GM18868 (cell line): ENCODE measurements at regions not wholly inside any gene's neighbourhood (a gene's known extent, or its start where the extent isn't known, plus 50 kb on each side); places are given as distances from the start of the nearest gene placed in this dataset.

Experiments
- ATAC-seq: cut with Tn5 transposase; IDR thresholded peaks from one replicate; pipeline ENCODE4 v1.9.1; 2021; ENCODE audit warnings: mild to moderate bottlenecking, moderate library complexity; ENCODE audit not compliant: unreplicated experiment

GRCh38 chr2:107361751-107362381 lies 464.8 kb upstream of the RGPD4 start:
- no peak for ATAC-seq

- ATAC-seq = no peak
Observed at GRCh38 chr2:107362993-107363392, 463.7 kb upstream of the RGPD4 start.

- ATAC-seq = no peak
Observed at GRCh38 chr2:107363806-107364205, 462.9 kb upstream of the RGPD4 start.

GRCh38 chr2:107364361-107364950 lies 462.2 kb upstream of the RGPD4 start:
- ATAC-seq = no peak

DNA sequence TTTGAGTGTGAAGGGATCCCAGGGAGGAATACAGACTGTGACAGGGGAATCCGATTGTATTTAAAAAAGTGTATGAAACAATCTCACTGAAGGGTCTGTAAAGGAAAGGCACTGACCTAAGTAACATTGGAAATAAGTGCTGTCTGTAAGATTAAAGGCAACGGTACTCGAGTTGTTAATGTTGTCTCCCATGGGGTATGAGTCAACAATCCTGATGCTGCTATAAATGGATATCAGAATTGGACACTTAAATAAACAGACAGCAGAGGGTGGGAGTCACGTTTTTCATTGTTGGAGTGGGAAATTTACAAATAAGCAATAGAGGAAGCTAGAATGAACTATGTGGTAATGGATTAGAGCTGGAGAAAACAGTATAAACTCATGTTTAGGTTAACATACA lies 452.4 kb upstream of the RGPD4 start:
- ATAC-seq = no peak

- ATAC-seq = no peak
Observed at GRCh38 chr2:107376909-107377308, 449.8 kb upstream of the RGPD4 start.

DNA sequence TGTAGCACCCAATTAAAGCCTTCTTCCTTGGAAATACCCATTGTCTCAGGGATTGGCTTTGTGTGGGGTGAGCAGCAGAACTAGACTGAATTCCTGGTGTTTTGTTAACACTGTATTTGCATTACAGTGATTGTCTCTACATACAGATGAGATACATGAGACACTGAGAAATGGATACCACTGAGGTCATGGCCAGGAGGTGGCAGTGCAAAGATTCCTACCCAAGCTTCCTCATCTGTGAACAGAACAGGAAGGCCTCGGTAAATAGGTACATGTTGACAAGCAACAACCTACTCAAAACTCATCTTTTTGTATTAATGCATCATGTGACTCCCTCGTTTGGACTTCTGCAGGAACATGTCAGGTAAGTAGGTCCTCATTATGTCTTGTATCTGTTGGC lies 445.8 kb upstream of the RGPD4 start:
- no peak for ATAC-seq

GRCh38 chr2:107383691-107384090 lies 443.0 kb upstream of the RGPD4 start:
- no peak for ATAC-seq

DNA sequence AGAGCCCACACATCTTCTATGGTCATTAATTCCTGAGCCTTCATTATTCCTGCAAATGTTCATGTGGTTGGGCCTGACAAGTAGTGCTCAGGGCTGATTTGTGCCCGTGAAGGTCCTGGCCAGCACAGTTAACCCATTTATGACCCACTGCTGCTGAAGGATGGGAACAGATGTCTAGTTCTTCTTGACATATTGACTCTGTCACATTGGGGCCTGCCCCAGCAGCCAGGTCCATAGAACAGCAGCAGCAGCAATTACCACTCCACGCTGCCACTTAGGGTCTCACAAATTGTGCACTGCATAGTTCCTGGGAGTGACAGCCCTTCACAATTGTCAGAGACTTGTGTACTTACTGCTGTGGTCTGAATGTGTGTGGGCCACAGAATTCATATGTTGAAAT lies 442.3 kb upstream of the RGPD4 start:
- ATAC-seq = no peak

- no peak for ATAC-seq
Observed at GRCh38 chr2:107385921-107386320, 440.8 kb upstream of the RGPD4 start.

DNA sequence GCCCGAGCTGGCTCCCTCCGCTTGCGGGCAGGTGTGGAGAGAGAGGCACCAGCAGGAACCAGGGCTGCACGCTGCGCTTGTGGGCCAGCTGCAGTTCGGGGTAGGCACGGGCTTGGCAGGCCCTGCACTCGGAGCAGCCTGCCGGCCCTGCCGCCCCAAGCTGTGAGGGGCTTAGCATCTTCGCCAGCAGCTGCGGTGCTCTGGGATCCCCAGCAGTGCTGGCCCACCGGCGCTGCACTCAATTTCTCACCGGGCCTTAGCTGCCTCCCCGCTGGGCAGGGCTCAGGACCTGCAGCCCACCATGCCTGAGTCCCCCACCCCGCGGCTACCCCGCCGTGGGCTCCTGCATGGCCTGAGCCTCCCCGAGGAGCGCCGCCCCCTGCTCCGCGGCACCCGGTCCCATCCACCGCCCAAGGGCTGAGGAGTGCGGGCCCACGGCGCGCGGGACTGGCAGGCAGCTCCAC lies 434.4 kb upstream of the RGPD4 start:
- ATAC-seq = no peak

- ATAC-seq = no peak
Observed at GRCh38 chr2:107393516-107393915, 433.2 kb upstream of the RGPD4 start.

DNA sequence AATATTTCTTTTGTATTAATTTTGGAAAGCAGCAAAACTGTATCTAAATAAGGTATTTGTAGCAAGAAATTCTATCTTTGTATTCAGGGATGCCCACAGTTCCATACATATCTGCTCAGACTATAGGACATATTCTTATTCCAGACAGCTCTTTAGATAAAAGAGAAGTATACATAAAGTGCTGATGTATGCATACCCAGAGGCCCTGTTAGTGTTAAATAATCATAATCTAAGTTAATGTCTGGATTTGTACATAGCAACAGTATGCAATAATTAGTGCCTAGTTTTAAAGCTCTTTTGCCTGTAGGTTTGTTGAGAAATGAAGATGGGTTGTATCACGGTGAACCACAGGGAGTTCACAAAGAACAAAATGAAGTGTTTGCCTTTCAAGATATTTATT lies 428.0 kb upstream of the RGPD4 start:
- ATAC-seq = no peak

DNA sequence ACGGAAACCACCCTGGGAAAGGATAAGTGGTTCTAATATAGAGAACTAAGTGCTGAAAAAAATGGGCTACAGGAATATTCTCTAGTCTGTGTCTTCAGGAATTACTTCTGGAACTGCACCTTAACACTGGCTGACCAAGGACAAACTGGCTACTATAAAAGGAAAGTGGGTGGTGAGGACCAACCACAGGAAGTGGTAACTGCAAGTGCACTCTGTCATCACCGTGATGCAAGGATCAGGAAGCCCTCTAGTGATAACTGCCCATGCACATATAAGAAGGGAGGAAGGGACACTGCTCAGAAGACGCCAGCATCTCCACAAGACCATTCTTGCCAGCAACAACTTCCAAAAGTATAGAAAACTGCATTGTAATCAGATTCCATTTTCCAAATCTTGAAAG lies 424.4 kb upstream of the RGPD4 start:
- peak; percentile 61 for ATAC-seq

DNA sequence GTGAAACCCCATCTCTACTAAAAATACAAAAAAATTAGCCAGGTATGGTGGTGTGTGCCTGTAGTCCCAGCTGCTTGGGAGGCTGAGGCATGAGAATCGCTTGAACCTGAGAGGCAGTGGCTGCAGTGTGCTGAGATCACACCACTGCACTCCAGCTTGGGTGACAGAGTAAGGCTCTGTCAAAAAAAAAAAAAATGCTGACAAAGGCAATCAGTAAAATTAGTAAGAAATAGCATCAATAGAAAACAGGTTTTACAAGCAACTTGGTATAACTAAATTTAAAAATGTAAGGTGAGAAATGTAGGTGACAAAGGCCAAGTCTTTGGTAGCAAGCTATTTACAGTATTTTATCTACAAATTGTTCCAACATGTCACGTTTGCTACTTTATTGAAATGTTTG lies 421.4 kb upstream of the RGPD4 start:
- no peak for ATAC-seq

GRCh38 chr2:107407017-107407416 lies 419.7 kb upstream of the RGPD4 start:
- ATAC-seq = no peak

DNA sequence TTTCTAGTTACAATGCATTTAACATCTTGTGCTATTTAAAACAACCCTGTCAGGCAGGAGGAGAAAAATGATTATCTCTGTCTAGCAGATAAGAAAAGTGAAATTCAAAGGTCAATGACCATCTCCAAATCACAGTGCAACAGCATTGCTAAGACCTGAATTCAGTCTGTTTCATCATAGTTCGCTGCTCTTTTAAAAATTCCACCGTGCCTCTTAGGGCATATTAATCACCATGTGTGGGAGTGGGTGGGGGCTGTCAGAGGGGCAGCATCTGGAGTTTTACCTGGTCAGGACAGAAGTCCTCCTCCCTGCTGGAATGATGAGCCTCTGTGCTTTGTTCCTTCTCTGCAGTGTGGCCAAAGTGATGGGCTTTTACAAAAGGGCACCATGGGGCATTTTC lies 418.7 kb upstream of the RGPD4 start:
- no peak for ATAC-seq

DNA sequence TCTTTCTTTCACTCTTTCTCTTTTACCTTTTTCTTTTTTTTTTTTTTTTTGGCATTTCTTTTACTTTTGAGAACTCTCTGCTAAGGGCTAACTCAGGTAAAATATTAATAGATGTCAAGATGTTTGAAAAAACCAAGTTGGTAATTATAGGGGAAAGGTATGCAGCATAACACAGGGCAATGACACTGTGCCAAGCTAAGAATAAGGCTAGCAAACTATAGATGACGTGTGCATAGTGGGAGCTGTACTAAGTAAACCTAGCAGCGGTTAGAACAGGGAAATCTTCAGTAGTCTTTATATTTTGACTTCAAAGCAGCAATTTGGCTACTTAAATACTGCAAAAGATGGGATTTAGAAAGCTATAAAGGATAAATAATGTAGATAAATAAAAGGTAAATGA lies 415.4 kb upstream of the RGPD4 start:
- ATAC-seq = no peak

DNA sequence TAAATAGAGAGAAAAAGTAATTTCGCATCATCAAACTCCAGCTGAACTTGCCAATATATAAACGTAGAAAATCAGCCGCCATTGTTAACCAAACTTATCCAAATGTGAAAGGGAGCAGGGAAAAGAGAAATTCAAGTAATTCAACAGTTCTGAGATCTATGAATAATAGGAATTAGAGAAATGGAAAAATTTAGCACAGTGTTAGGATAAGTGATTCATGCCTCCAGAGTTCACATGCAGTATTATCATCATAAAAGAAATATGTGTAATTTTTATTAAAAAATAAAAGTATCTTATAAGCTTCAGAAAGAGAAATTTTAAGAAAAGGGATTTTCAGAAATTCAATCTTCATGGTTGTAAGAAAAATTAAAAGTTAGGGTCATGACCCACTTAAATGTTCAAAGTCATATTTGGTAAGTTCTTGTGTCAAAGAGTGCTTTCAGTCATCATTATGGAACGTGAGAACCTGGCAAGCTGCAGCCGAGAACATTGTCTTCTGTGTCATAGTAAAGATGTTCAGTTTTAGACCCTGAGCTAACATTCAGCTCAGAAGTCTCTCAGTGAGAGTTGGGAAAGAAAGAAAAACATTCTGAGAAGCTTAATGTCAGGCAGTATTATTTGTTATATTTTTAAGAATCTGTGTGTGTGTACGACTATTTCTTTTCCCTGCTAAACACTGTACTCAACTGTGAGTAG lies 414.3 kb upstream of the RGPD4 start:
- no peak for ATAC-seq

DNA sequence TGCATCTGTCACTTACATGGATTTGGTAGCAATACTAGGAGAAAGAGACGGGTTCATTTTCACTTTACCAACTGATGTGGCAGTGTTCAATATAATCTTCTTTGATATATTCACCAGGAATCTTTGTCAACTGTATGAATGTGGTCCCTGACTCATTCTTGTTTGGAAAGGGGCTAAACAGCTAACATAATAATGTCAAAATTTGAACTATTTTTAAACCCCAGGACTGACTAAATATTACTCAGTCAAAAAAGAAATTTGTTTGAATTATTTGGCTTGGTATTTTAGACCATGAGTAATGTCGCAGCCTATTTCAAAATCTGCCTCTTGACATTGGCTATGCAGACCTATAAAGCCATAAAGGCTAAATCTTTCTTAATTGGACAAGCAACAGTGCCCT lies 413.7 kb upstream of the RGPD4 start:
- no peak for ATAC-seq

- no peak for ATAC-seq
Observed at GRCh38 chr2:107414376-107414775, 412.3 kb upstream of the RGPD4 start.

- peak; percentile 35 for ATAC-seq
Observed at GRCh38 chr2:107418708-107419107, 408.0 kb upstream of the RGPD4 start.
